GM21529 (cell line): ENCODE measurements at regions not wholly inside any gene's neighbourhood (a gene's known extent, or its start where the extent isn't known, plus 50 kb on each side); places are given as distances from the start of the nearest gene placed in this dataset.
A peak's percentile ranks its signal among the peaks of the same experiment; 100 is the strongest.
"Not testable (repeated sequence)": the region's sequence is repeated elsewhere in the genome, so short reads cannot be mapped to it uniquely, and the experiment has no call there.

Source experiments
- ATAC-seq: cut with Tn5 transposase; IDR thresholded peaks from one replicate; pipeline ENCODE4 v1.9.1; 2021; ENCODE audit not compliant: unreplicated experiment

DNA sequence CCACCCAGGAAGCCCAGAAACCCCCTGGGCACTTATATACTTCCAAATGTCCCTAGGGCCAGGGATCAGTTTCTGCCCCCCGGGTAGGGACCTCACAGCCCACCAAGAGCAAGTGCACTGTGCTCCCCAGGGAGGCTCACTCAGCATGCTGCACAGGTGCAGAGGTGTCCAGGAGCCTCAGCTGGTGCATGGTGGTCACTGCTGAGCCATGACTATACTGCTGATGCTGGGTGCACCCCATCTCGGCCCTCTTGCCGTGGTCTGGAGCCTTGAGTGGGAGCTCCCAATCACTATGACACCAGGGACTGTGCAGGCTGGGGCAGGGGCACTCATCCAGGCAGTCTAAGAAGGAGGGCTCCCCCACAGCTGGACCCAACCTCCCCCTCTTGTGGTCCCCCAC, 617.8 kb upstream of the RAB6C start:
- no peak for ATAC-seq

DNA sequence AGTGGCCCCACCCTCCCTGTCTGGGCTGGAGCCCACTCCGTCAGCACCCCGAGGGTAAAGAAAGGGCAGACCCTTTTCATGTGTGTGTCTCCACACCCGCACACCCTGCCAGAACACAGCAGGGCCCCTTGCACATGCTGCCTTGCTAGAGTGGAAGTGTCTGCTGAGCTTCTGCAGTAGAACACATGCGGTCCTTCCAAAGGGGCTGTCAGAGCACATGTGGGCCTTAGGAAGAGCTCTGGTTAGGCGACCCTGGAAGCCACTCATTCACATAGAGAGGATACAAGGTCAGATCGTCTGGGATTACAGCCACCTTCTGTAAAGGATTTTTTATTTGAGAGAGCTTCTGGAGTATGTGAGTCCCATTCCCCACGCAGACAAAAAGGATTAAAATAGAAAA, 613.2 kb upstream of the RAB6C start:
- ATAC-seq, result no peak

DNA sequence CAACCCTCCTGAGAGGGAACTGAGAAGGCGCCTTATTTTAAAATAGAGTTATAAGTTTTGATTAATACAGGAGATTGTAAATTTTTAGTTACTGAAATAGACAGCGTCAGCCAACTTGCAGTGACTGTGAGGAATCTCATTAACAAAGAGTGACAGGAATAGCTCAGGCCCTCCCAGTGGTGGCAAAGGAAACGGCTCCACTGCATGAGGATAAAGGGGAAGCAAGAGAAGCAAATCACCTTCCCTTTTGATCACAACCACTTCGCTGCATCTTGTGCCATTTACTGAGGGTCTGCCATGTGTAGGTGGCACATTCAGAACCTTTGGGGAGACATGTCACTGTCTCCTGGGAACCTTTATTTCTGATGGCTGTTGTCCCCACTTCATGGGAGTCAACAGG, 612.4 kb upstream of the RAB6C start:
- ATAC-seq, result no peak

DNA sequence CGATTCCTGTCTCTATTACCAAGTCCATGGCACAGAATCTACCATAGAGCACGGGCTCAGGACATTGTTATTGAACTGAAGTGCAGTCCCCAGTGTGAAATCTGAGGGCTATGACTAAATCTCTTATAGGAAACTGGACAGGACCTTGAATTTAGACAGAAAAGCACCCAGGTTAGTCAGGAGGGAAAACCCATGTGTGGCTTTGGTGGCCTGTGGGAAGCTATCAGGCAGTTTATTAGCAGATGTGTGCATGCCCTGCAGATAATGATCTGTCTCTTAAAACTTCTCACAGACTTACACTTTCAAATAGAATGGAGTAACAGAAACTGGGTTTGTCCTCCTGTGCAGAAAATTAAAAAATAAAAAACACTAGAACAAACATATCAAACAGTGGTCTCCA, 610.0 kb upstream of the RAB6C start:
- ATAC-seq, result no peak

DNA sequence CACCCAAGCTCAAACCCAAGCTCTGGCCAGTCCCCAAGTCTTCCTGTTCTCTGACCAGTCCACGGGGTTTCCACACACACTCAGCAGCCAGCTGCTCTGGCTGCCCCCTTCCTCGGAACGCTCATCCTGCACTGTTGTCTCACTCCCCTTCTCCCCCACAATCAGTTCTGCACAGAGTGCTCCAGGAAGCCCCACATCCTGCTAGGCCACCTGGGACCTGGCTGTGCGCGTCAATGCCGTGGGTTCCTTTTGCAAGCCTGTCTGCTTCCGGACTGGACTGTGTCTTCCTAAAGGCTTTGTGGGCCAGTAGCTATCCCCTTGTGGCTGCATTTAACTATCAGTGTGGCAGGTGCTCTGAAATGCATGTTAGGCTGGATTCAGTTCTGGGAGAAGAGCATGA, 605.0 kb upstream of the RAB6C start:
- ATAC-seq, result no peak

DNA sequence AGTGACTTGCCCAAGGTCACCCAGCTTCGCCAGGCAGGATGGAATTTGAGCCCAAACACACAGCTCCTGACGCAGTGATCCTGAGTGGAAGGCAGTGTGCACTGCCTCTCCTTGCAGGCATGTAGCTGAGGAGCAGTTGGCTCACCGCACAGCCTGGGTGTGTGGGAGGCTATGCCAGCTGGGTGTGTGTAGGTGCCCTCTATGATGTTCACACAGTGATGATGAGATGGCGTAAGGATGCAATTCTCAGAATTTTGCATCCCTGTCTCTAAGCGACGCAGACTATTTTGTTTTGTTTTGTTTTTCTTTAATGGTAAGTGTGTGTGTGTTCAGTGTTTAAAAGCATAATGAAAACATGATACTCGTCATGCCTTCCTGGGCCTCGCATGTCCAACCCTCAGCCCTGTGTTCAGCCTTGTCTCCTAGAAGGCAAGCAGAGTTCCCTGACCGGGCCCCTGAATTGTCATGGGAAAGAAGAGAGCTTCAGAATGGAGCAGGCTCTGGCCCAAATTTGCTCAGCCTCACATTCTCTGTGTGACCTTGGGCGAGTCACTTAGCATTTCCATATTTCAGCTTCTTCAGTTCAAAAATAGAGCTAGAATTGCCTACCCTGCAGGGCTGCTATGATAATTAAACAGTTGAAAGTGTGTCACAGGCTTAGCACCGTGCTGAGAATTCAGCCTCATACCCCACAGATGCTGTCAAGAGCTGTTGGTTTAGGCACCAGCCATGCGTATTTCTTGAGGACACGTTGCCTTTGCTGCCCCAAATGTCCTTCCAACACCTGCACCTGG, 603.6 kb upstream of the RAB6C start:
- no peak for ATAC-seq

DNA sequence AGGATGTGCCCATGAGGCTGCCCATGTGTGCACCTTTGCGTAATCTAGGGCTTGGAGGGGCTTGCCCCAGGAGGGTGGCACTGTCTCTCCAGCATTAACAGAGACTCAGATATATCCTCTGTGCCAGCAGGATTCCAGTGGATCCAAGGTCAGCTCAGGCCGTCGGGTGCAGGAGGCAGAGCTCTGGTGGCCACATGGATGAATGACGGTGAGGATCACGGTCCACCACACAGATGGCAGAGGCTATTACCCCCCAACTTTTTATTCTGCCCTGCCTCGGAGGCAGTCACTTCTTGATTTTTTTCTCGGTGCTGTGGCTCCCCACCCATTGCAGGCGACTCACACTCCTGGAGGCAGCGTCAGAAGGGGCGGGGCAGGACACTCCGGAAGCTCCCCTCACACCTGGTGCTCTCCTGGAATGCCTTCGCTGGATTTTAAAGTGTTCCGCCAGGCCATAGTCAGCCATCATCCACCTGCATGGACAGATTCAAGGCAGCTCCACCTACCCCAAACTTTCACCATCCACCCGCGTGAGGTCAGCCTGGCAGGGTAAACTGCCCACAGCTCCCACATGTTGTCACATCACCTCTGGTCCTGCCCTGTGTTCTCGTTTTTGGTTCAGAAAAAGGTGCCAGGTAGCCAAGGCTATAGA, 602.9 kb upstream of the RAB6C start:
- ATAC-seq, result no peak

DNA sequence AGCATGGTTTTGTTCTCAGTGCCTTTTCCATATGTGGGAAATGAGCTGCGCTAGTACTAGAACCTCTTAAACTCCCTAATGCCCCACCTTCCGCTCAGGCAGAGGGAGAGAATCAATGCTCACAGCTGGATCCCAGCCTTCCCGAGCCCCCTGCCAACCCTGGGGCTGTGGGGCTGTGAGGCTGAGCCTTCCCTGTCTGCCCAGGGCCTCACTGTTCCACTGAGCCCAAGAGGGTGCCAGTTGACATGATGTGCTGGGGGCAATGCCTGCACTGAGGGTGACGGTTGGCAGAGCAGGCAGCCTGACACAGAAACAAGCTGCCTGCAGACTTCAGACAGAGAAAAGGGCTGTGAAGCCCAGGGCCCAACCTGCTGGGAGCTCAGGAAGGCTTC, 602.4 kb upstream of the RAB6C start:
- no peak for ATAC-seq

DNA sequence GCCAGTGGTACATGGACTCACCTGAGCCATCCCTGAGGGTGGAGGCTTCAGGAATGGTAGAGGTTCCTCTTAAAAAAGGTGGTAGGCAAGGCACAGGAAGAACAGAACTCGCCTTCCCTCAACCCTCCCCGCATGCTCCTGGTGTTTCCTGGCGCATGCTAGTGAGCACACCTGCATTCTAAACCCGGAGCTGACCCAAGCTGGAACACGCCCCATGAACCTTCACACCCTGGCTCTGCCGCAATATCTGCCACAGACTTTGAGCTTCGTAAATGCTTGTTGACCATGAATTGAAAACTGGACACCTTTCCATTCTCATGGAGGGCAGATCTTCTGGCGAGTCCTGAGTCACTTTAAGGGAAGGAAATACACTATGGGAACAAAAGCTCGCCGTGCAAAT, 601.3 kb upstream of the RAB6C start:
- ATAC-seq, result no peak

DNA sequence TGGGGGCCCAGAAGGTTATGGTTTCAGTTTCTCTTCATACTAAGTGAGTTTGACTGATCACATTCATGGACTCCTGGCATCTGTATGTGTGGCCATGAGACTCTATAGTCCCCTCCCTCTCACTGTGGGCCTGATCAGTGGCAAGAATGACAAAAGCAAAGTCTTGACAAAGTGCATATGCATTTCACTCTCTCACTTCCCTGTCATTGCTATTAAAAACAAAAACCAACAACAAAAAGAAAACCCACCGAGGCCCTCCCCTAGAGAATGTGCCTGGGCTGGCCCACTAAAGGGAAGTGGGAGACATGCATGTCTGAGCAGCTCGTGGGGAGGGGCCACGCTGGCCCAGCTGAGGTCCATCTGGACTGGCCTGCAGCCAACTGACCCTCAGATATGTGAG, 600.1 kb upstream of the RAB6C start:
- peak; percentile 57 for ATAC-seq

DNA sequence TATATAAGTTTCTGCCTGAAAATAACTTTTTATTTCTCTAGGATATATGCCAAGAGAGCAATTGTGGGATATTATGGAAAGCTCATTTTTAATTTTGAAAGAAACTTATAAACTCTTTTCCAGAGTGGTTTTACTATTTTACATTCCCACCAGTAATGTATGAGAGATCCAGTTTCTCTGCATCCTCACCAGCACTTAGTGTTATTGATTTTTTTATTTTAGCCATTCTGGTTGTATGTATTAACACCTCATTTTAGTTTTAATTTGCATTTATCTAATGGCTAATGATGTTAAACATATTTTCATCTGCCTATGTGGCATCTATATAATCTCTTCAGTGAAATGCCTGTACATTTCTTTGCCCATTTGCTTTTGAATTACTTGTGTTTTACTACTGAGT, 597.7 kb upstream of the RAB6C start:
- ATAC-seq, result no peak

DNA sequence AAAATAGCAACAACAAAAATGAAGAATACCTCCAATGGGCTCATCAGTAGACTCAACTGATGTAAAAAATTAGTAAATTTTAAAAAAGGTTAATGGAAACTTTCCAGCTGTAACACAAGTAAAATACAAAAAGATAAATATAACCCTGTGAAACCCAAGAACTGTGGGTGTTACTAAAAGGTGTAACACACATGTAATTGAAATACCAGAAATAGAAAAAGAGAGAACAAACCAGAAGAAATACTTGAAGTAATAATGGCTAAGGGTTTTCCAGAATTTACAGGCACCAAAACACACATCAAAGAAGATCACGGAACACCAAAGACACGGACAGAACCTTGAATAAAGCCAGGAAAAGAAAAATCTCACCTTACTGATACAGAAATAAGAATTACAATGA, 590.6 kb upstream of the RAB6C start:
- no peak for ATAC-seq

DNA sequence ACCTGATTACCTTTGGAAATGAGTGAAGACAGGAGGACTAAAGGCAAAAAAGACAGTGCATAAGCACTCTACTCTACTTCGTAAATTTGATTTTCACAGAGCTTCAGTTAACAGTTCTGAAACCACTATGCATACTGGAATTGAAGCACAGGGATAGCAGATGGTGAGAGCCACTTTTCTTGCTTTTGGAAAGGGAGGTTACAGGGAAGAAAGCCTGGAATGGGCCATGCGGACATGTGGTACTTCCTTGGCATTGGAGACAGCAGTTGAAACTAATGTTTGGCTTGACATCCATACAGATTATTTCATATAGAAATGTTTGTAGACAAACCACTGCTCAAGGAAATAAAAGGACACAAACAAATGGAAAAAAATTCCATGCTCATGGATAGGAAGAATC, 585.6 kb upstream of the RAB6C start:
- ATAC-seq, result no peak

DNA sequence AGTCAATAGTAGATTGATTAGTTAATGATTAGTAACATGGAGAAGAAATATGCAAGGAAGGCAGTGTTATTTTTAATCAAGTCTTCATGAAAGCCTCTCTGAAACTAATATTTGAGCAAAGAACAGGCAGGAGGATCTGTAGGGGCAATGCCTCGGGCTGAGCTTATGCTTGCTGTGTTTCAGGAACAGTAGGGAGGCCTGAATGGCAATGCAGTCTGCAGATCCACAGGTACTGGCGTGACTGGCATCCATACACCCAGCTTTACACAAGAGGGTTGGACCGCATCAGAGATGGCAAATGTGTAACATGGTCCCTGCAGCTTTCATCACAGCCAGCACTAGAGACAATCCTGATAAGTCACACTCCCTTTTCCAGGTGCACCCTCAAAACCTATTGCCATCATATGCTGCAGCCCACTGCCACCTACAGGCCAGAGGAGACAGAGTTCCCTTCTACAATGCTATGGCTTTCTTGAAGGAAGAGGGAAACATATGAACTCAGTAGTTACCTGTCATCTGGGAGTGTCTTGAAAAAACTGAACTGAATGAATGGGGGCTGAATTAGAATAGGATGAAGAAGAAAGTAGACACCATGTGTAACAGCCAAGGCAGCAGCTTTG, 582.4 kb upstream of the RAB6C start:
- peak; percentile 74 for ATAC-seq

DNA sequence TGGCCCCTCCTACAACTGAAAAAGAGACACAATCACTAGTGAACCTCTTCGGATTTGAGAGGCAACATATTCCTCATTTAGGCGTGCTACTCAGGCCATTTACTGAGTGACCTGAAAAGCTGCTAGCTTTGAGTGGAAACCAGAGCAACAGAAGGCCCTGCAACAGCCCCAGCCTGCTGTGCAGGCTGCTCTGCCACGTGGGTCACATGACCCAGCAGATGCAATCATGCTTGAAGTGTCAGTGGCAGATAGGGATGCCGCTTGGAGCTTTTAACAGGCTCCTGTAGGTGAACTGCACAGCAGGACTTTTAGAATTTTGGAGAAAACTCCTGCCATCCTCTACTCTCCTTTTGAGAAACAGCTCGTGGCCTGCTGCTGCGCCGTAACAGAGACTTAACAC, 578.6 kb upstream of the RAB6C start:
- ATAC-seq, result no peak

DNA sequence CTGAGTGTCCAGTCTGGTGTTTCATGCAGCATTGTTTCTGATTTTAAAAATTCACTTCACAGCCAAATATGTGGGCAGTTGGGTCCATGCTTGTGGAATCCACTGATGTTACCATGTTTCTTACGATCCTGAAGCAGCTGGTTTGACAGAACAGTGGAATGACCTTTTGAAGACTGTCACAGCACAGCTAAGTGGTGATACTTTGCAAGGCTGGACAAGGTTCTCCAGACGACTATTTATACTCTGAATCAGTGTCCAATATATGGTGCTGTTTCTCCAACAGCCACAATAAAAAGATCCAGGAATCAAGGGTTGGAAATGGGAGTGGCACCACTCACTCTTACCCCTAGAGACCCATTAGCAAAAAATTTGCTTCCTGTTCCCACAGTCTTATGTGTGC, 577.4 kb upstream of the RAB6C start:
- no peak for ATAC-seq

DNA sequence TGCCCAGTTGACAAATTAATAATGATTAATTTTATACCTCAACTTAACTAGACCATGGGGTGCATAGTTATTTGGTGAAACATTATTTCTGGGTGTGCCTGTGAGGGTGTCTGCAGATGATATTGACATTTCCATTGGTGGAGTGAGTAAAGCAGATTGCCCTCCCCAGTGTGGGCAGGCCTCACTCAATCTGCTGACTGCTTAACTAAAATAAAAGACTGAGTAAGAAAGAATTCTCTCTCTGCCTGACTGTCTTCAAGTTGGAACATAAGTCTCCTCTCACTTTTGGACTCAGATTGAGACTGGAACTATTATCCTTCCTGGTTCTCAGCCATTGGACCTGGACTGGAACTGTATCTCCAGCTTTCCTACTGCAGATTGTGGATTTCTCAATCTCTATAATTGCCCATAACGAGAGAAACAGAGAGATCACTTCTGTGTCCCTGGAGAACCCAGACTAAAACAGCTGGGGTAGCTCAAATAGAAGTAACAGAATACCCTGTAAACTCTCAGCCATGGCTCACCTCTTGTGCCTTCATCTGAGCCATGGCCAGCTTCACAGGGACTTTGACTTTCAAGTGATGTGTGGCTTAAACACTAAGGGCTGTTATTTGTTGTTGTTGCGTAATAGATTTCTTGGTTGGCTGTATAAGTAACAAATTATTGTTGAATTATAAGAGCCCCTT, 575.3 kb upstream of the RAB6C start:
- ATAC-seq, result no peak

DNA sequence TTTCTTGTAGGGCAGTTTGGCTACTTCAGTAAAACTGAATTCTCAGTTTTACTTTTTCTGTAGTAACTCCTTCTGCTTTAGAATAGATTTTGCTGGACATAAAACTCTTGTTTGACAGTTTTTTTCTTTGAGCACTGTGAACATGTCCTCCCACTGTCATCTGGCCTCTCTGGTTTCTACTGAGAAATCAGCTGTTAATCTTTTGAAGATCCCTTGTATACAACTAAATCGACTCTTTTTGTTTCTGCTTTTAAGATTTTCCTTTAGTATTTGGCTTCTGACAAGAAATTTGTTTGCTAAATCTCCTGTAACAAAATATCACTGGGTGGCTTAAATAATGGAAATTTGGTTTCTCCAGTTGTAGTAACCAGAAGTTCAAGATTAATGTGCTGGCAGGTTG, 570.9 kb upstream of the RAB6C start:
- ATAC-seq, result no peak

DNA sequence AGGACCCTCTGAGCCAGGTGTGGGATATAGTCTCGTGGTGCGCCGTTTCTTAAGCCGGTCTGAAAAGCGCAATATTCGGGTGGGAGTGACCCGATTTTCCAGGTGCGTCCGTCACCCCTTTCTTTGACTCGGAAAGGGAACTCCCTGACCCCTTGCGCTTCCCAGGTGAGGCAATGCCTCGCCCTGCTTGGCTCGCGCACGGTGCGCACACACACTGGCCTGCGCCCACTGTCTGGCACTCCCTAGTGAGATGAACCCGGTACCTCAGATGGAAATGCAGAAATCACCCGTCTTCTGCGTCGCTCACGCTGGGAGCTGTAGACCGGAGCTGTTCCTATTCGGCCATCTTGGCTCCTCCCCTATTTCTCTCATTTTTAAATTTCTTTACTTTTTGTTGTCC, 562.4 kb upstream of the RAB6C start:
- not testable (repeated sequence) for ATAC-seq

DNA sequence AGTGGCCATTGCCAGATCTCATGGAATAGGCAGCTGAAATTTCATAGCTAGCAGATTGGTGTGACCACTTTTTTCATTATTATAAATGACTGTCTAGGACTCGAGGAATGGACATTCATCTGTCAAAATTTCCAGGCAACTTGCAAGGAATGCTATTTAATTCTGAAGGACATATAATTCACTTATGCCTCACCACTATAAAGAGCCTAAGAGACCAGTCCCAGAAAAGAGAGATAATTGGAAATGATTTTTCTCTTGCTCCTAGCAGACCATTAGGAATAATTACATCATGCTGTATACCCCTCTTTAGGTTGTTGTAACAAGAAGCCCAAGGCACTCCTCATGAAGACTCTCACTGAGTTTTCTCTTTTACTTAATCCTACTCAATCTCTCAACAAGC, 557.4 kb upstream of the RAB6C start:
- ATAC-seq, result no peak

DNA sequence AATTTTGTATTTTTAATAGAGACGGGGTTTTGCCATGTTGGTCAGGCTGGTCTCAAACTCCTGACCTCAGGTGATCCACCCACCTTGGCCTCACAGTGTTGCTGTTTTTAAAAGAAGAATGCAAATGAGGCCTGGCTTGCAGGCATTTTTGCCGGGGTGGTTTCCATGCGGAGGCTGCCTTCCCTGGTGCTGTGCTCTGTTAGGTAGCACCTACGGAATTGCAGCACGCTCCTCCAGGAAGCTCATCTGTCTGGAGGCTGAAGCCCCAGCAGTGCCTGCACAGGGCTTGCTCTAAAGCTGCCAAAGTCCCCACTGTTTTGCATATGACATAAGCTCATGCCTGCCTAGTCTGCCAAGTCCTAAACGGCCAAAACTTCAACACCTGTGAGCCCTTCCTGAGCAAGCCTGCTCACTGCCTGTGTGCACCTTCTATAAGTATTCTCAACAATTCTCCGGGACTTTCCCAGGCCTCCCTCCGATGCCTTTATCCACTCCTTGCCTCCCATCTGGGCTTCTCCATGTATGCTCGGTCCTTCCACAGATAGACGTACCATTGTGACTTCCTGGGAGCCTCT, 551.3 kb upstream of the RAB6C start:
- ATAC-seq, result no peak

DNA sequence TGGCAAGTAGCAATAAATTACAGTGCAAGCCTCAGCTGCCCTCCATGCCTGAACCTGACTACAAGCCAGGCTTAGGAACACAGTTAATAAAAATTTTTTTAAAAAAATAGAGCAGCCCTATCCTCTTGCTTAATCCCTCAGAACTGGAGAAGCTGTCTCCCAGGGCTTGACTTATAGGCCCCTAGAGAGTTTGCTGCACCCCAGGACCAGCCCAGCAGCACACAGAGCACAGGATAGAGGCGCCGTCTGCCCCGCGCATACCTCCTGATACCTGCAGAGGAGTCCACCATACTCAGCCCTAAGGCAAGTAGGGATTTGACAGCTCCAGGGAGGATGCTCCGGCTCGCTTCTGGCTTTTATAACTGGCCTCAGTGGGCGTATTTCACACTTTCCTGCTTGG, 548.6 kb upstream of the RAB6C start:
- ATAC-seq, result no peak
